ENCODE measurements at regions not wholly inside any gene's neighbourhood (a gene's known extent, or its start where the extent isn't known, plus 50 kb on each side); places are given as distances from the start of the nearest gene placed in this dataset.

DNA sequence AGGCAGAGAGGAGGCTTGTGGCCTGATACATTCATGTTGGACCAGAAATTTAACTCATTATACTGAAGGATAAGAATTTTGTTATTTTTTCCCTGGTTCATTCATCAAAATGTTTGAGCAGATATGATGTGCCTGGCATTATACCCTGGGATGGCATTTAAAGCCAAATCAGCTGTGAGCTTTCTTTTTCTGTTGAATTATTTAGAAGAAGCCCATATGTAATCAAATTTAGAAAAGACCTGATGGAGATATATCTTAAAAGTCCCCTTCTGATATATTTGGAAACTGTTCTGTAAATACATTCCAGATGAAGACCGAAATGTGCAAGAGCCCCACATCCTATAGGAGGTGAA, 743.1 kb upstream of the HS6ST1 start:
- 75 to 94% methylated on average over 1 of the region's 1 CpG for WGBS, 2 donors
- H3K4me3 ChIP-seq (ENCODE audit: low read depth, poor library complexity, severe bottlenecking), result no peak overlapping the region
- TF ChIP-seq, protein P1, sequence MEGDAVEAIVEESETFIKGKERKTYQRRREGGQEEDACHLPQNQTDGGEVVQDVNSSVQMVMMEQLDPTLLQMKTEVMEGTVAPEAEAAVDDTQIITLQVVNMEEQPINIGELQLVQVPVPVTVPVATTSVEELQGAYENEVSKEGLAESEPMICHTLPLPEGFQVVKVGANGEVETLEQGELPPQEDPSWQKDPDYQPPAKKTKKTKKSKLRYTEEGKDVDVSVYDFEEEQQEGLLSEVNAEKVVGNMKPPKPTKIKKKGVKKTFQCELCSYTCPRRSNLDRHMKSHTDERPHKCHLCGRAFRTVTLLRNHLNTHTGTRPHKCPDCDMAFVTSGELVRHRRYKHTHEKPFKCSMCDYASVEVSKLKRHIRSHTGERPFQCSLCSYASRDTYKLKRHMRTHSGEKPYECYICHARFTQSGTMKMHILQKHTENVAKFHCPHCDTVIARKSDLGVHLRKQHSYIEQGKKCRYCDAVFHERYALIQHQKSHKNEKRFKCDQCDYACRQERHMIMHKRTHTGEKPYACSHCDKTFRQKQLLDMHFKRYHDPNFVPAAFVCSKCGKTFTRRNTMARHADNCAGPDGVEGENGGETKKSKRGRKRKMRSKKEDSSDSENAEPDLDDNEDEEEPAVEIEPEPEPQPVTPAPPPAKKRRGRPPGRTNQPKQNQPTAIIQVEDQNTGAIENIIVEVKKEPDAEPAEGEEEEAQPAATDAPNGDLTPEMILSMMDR (IDR thresholded peaks at IDR 0.05), result no peak
- intact Hi-C loops (cut with DNase I; ENCODE audit: low total_unique reads), result no loop called here
- no peak for DNase-seq (ENCODE audit: low spot score in 2 of 2)

DNA sequence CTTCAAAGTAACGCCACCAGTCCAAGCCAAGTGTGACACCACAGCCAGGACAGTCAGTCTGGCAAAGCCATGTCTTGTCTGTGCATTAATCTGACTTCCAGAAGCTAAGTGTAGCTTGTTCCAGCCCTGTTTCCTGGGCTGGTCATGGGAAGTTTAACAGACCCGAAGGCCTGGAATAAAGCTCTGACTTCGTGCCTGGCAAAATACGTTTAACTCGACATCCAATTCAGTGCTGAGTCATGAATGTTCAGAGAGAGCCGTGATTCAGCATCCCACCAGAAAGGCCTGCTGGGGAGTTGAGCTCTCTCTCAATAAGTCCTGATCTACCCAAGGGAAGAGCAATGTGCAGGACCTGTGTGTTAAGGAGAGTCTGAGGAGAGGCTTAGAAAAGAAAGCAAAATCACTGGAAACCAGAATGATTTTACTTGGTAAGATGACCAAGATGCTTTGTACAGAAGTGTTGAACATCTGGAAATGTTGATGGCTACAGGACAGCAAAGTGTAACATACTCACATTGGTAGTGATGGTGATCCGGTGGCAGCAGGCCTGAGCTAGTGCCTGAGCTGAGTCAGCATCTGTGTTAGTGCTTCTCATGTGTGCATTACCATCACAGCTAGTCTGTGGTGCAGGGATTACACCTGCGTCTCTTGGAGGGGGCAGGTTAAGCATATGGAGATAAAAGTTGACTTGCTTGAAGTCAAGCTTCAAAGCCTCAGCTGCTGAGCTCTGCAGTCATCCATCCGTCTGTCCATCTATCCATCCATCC, 743.7 kb upstream of the HS6ST1 start:
- TF ChIP-seq, protein P1 (IDR thresholded peaks at IDR 0.05), result no peak
- no peak for TF ChIP-seq POLR2A (IDR thresholded peaks at IDR 0.05)
- H3K4me3 ChIP-seq (ENCODE audit: low read depth, poor library complexity, severe bottlenecking), result no peak overlapping the region
- DNase-seq (ENCODE audit: low spot score in 2 of 2), result no peak
- intact Hi-C loops (cut with DNase I; ENCODE audit: low total_unique reads), result no loop called here
- WGBS, 2 donors, result 88 to 94% methylated on average over 9 of the region's 9 CpGs

DNA sequence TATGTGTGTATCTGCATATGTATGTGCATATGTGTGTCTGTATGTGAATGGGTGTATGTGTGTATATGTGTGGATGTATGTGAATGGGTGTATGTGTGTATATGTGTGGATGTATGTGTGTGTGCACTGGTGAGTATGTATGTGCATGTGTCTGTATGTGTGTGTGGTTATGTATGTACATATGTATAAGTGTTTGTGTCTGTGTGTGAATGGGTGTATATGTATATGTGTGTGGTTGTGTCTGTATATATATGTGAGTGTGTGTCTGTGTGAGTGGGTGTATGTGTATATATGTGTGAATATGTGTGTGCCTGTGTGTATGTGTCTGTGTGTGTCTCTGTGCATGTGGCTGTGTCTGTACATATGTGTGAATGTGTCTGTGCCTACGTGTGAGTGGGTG, 748.4 kb upstream of the HS6ST1 start:
- H3K4me3 ChIP-seq (ENCODE audit: low read depth, poor library complexity, severe bottlenecking), result no peak overlapping the region
- DNase-seq (ENCODE audit: low spot score in 2 of 2), result no peak
- intact Hi-C loops (cut with DNase I; ENCODE audit: low total_unique reads), result no loop called here
- 88 to 100% methylated on average over 1 of the region's 1 CpG for WGBS, 2 donors
- TF ChIP-seq, protein P1 (IDR thresholded peaks at IDR 0.05), result no peak
- no peak for TF ChIP-seq POLR2A (IDR thresholded peaks at IDR 0.05)

DNA sequence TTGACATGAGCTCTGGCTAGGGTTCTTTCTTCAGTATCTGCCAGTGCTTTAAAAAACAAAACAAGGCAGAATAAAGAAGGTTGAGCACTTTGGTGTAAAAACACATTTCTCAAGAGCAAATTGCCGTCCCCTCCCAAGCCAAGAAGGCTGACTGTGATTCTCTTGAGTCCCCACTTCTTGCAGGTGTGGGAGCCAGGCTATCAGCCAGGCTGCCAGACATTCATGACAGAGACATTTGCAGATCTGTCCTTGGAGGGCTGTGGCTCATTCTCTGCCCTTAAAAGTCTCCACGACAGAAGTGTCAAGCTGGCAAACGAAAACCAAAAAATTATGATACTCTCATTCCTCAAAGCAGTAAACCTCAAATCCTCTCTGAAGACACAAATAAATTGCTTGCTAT, 749.3 kb upstream of the HS6ST1 start:
- no peak overlapping the region for H3K4me3 ChIP-seq (ENCODE audit: low read depth, poor library complexity, severe bottlenecking)
- intact Hi-C loops (cut with DNase I; ENCODE audit: low total_unique reads), result no loop called here
- no peak for DNase-seq (ENCODE audit: low spot score in 2 of 2)
- WGBS, 2 donors, result 55 to 73% methylated on average over 3 of the region's 3 CpGs
- TF ChIP-seq, protein P1 (IDR thresholded peaks at IDR 0.05), result no peak
- no peak for TF ChIP-seq POLR2A (IDR thresholded peaks at IDR 0.05)

DNA sequence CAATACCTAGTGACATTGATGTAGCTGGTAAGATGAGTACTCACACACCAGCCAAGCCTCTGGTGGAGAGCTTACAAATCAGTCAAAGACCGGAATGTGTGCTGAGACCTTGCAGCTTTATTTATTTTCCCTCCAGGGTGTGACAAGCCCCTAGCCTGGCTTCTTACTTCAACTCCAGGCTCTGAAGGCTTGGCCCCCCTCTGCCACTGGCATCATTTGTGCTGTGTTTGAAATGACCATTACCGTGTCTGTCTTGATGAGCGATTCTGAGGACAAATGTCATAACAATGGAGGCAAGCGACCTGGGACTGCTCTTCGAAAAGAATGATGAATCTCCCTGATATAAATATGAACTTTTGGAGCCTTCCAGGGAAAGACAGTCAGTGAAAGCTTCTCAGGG, 749.9 kb upstream of the HS6ST1 start:
- intact Hi-C loops (cut with DNase I; ENCODE audit: low total_unique reads), result no loop called here
- H3K4me3 ChIP-seq (ENCODE audit: low read depth, poor library complexity, severe bottlenecking), result no peak overlapping the region
- no peak for DNase-seq (ENCODE audit: low spot score in 2 of 2)
- TF ChIP-seq, protein P1 (IDR thresholded peaks at IDR 0.05), result no peak
- no peak for TF ChIP-seq POLR2A (IDR thresholded peaks at IDR 0.05)
- WGBS, 2 donors, result 85 to 91% methylated on average over 5 of the region's 5 CpGs

All from lower leg skin (tissue), 4 donors.